Caco-2 (cell line): ENCODE measurements at regions not wholly inside any gene's neighbourhood (a gene's known extent, or its start where the extent isn't known, plus 50 kb on each side); places are given as distances from the start of the nearest gene placed in this dataset.

Experiments
- BruUV-seq: library from RNA; stranded (reverse); fragments of 400-500 nt; replicated peaks from 2 replicates; lab custom pipeline; 2021; lab: Mats Ljungman, UMichigan
- CTCF ChIA-PET: fragments of 300-600 bp; sonication (Branson Sonifier 250); formaldehyde crosslinking; loops from one replicate; lab custom pipeline; 2022; ENCODE audit warnings: antibody characterized with exemption; lab: Charles Lee
- POLR2A ChIA-PET: fragments of 300-600 bp; sonication (Branson Sonifier 250); formaldehyde crosslinking; loops from one replicate; lab custom pipeline; 2022; ENCODE audit warnings: antibody characterized with exemption; lab: Charles Lee
- DNase-seq, 2 experiments: peaks; one replicate each; pipeline versions ENCODE4 v3.0.0 to v3.0.0-alpha.2; 2020 to 2022
- H3K27me3 ChIP-seq: replicated peaks from 2 replicates; pipeline ENCODE4 v1.6.0; 2011; ENCODE audit warnings: low read length; ENCODE audit not compliant: control insufficient read depth, insufficient read depth
- H3K36me3 ChIP-seq: 2 replicates; pipeline ENCODE4 v1.5.1; 2011; ENCODE audit warnings: low read length; ENCODE audit not compliant: control insufficient read depth, insufficient read depth
- H3K4me1 ChIP-seq: fragments of 250-450 bp; sonication (Bioruptor Pico); 2 replicates; pipeline ENCODE4 v1.5.1; 2020; ENCODE audit warnings: mild to moderate bottlenecking
- H3K4me3 ChIP-seq: 2 replicates; pipeline ENCODE4 v1.5.1; 2011; ENCODE audit warnings: low read depth, mild to moderate bottlenecking, control low read depth, low read length
- H3K9me3 ChIP-seq: fragments of 250-450 bp; sonication (Bioruptor Pico); 2 replicates; pipeline ENCODE4 v1.5.1; 2020; ENCODE audit warnings: mild to moderate bottlenecking, moderate library complexity
- H3K27ac Mint-ChIP-seq: one replicate; pipeline ENCODE4 v1.8.0; 2022; ENCODE audit warnings: mixed read lengths; ENCODE audit not compliant: unreplicated experiment
- H3K27me3 Mint-ChIP-seq: one replicate; pipeline ENCODE4 v1.8.0; 2022; ENCODE audit warnings: mixed read lengths; ENCODE audit not compliant: insufficient read depth, unreplicated experiment
- H3K36me3 Mint-ChIP-seq: one replicate; pipeline ENCODE4 v1.8.0; 2022; ENCODE audit warnings: mild to moderate bottlenecking, mixed read lengths; ENCODE audit not compliant: insufficient read depth, unreplicated experiment
- H3K4me1 Mint-ChIP-seq: one replicate; pipeline ENCODE4 v1.8.0; 2022; ENCODE audit warnings: low read depth, mixed read lengths; ENCODE audit not compliant: unreplicated experiment
- H3K4me3 Mint-ChIP-seq: one replicate; pipeline ENCODE4 v1.8.0; 2022; ENCODE audit warnings: mild to moderate bottlenecking, moderate library complexity, mixed read lengths; ENCODE audit not compliant: unreplicated experiment
- H3K9me3 Mint-ChIP-seq: one replicate; pipeline ENCODE4 v1.8.0; 2022; ENCODE audit warnings: mixed read lengths; ENCODE audit not compliant: unreplicated experiment
- CTCF ChIP-seq, 2 experiments: fragments of 200-600 bp in 1 of 2; IDR thresholded peaks; 1 replicate in 1 of 2; 2 replicates in 1 of 2; pipeline versions ENCODE4 v1.5.1 to v1.8.0; 2011 to 2022; ENCODE audit warnings: antibody characterized with exemption in 1 of 2, control low read depth in 1 of 2, inconsistent platforms in 1 of 2, low read depth in 1 of 2, low read length in 1 of 2, mild to moderate bottlenecking in 1 of 2, moderate library complexity in 1 of 2; ENCODE audit not compliant: insufficient read depth in 1 of 2, severe bottlenecking in 1 of 2, unreplicated experiment in 1 of 2
- intact Hi-C: fragments of 100-400 bp; cut with micrococcal nuclease; formaldehyde crosslinking; loops from one replicate; pipeline ENCODE4 v1.10.0; 2022; ENCODE audit not compliant: unreplicated experiment

GRCh38 chr12:105823810-105824209, 314.9 kb downstream of the NUAK1 start:
- H3K4me1 ChIP-seq: no peaks in the 10 kb centered on the region
- no peak for DNase-seq
- TF ChIP-seq CTCF (IDR thresholded peaks at IDR 0.05; ENCODE audit: insufficient read depth in 1 of 2, low read depth in 1 of 2, low read length in 1 of 2, severe bottlenecking in 1 of 2, unreplicated experiment in 1 of 2): no peak
- POLR2A ChIA-PET: no interaction called here
- peak overlapping the region; percentile 6 for H3K27ac Mint-ChIP-seq
- no peak overlapping the region for H3K4me3 ChIP-seq
- no peaks in the 10 kb centered on the region for H3K36me3 ChIP-seq
- no peaks in the 10 kb centered on the region for H3K4me1 Mint-ChIP-seq
- CTCF ChIA-PET: no interaction called here
- H3K4me3 Mint-ChIP-seq: no peak overlapping the region
- intact Hi-C loops: no loop called here
- H3K9me3 ChIP-seq: no peaks in the 10 kb centered on the region
- BruUV-seq: no TSS peak
- H3K9me3 Mint-ChIP-seq: no peaks in the 10 kb centered on the region
- no peaks in the 10 kb centered on the region for H3K36me3 Mint-ChIP-seq
- no peaks in the 10 kb centered on the region for H3K27me3 ChIP-seq
- peaks cover 3% of the 10 kb centered on the region for H3K27me3 Mint-ChIP-seq

- POLR2A ChIA-PET: no interaction called here
Measured at GRCh38 chr12:105825141-105825540, 313.6 kb downstream of the NUAK1 start.

GRCh38 chr12:105831372-105831771, 307.4 kb downstream of the NUAK1 start:
- Mint-ChIP-seq H3K27ac (no peak overlapping the region), H3K36me3 (no peaks in the 10 kb centered on the region), H3K9me3 (no peaks in the 10 kb centered on the region), H3K27me3 (no peaks in the 10 kb centered on the region), H3K4me1 (no peaks in the 10 kb centered on the region), H3K4me3 (no peak overlapping the region)
- CTCF ChIA-PET: no interaction called here
- Histone ChIP-seq H3K4me1 (no peaks in the 10 kb centered on the region), H3K27me3 (no peaks in the 10 kb centered on the region), H3K36me3 (no peaks in the 10 kb centered on the region), H3K4me3 (no peak overlapping the region), H3K9me3 (no peaks in the 10 kb centered on the region)
- intact Hi-C loops: loop anchor here (2.0 kb wide), 1 partner anchor 411 kb away; no protein-coding TSS in a partner anchor
- POLR2A ChIA-PET: no interaction called here
- no TSS peak for BruUV-seq
- DNase-seq: no peak
- TF ChIP-seq CTCF (IDR thresholded peaks at IDR 0.05; ENCODE audit: insufficient read depth in 1 of 2, low read depth in 1 of 2, low read length in 1 of 2, severe bottlenecking in 1 of 2, unreplicated experiment in 1 of 2): peak in 1 of 2 experiments; percentile 9

More at GRCh38 chr12:105825141-105825540, 313.6 kb downstream of the NUAK1 start:
- no TSS peak for BruUV-seq
- Histone ChIP-seq H3K36me3 (no peaks in the 10 kb centered on the region), H3K9me3 (no peaks in the 10 kb centered on the region), H3K4me1 (no peaks in the 10 kb centered on the region), H3K27me3 (no peaks in the 10 kb centered on the region), H3K4me3 (no peak overlapping the region)
- CTCF ChIA-PET: no interaction called here
- no peaks in the 10 kb centered on the region for H3K36me3 Mint-ChIP-seq
- no peak for DNase-seq
- H3K27ac Mint-ChIP-seq: no peak overlapping the region
- TF ChIP-seq CTCF (IDR thresholded peaks at IDR 0.05; ENCODE audit: insufficient read depth in 1 of 2, low read depth in 1 of 2, low read length in 1 of 2, severe bottlenecking in 1 of 2, unreplicated experiment in 1 of 2): no peak
- intact Hi-C loops: no loop called here
- H3K9me3 Mint-ChIP-seq: no peaks in the 10 kb centered on the region
- no peaks in the 10 kb centered on the region for H3K4me1 Mint-ChIP-seq
- H3K4me3 Mint-ChIP-seq: no peak overlapping the region
- peaks cover 3% of the 10 kb centered on the region for H3K27me3 Mint-ChIP-seq
